Right atrium auricular region (tissue), 2 donors: ENCODE measurements at regions not wholly inside any gene's neighbourhood (a gene's known extent, or its start where the extent isn't known, plus 50 kb on each side); places are given as distances from the start of the nearest gene placed in this dataset.
"Not testable (repeated sequence)": the region's sequence is repeated elsewhere in the genome, so short reads cannot be mapped to it uniquely, and the experiment has no call there.

Source experiments
- DNase-seq: peaks from one replicate; pipeline ENCODE4 v3.0.0-alpha.2; 2019; ENCODE audit warnings: low spot score
- H3K27ac ChIP-seq, 2 donors: fragments of 200-600 bp; sonication (generic); 1 replicate in 1 of 2; 2 replicates in 1 of 2; pipeline ENCODE4 v1.5.1; 2016 to 2019
- H3K27me3 ChIP-seq, 2 donors: fragments of 200-600 bp; sonication (generic); one replicate each; pipeline versions ENCODE4 v1.5.1 to v1.6.0; 2017 to 2019
- H3K36me3 ChIP-seq: fragments of 200-600 bp; sonication (generic); one replicate; pipeline ENCODE4 v1.5.1; 2016
- H3K4me1 ChIP-seq, 2 donors: fragments of 200-600 bp; sonication (generic); one replicate each; pipeline versions ENCODE4 v1.5.1 to v1.6.0; 2017 to 2019
- H3K4me3 ChIP-seq, 2 donors: fragments of 200-600 bp; sonication (generic); 1 replicate in 1 of 2; 2 replicates in 1 of 2; pipeline ENCODE4 v1.5.1; 2017 to 2019; ENCODE audit warnings: mild to moderate bottlenecking in 1 of 2, moderate library complexity in 1 of 2
- H3K9me3 ChIP-seq, 2 donors: fragments of 200-600 bp; sonication (generic); one replicate each; pipeline ENCODE4 v1.5.1; 2019
- TF ChIP-seq, protein P1 (sequence below), 2 donors: fragments of 200-600 bp; sonication (generic); IDR thresholded peaks; one replicate each; pipeline ENCODE4 v1.5.1; 2019; ENCODE audit warnings: antibody characterized with exemption in 2 of 2

DNA sequence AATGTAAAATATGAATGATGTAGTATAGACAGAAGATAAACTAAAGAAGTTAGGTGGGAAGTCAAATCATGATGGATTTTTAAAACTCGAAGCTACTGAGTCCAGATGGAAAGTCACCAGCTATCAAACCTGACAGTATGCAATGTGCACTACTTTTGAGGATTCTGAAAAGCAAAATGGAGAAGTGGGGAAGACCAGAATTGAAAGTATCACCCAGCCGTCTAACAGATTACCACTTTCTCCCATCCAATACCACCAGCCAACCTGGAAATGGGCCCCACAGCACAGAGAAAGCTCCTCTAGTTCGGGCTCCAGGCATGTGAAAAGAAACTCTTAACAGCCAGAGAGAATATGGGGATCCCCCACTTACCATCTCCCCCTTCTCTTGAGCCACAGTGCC is 67.9 kb upstream of the SRRM3 start:
- H3K4me3 ChIP-seq = no peak overlapping the region
- TF ChIP-seq, protein P1, sequence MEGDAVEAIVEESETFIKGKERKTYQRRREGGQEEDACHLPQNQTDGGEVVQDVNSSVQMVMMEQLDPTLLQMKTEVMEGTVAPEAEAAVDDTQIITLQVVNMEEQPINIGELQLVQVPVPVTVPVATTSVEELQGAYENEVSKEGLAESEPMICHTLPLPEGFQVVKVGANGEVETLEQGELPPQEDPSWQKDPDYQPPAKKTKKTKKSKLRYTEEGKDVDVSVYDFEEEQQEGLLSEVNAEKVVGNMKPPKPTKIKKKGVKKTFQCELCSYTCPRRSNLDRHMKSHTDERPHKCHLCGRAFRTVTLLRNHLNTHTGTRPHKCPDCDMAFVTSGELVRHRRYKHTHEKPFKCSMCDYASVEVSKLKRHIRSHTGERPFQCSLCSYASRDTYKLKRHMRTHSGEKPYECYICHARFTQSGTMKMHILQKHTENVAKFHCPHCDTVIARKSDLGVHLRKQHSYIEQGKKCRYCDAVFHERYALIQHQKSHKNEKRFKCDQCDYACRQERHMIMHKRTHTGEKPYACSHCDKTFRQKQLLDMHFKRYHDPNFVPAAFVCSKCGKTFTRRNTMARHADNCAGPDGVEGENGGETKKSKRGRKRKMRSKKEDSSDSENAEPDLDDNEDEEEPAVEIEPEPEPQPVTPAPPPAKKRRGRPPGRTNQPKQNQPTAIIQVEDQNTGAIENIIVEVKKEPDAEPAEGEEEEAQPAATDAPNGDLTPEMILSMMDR (IDR thresholded peaks at IDR 0.05) = no peak
- no peaks in the 10 kb centered on the region for H3K36me3 ChIP-seq
- no peaks in the 10 kb centered on the region for H3K27me3 ChIP-seq
- DNase-seq = no peak
- H3K9me3 ChIP-seq = no peaks in the 10 kb centered on the region
- H3K4me1 ChIP-seq = no peaks in the 10 kb centered on the region
- H3K27ac ChIP-seq = no peak overlapping the region

DNA sequence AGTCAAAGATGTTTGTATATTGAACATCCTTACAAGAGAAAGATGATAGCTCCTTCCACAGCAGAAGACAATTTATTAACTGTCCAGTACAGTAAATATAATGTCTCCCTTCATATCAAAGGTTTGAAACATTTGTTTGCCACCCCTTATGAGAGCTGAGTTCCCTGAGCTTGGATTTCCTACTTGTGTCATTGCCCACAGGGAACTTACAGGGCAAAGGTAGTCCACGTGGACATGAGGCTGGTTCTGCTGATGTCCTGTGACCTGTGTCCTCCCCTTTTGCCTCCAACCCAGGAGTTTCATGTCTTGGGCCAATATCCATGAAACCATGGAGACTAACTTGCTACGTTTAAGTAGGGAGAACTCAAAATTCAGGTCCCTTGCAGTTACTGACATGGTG is 66.4 kb upstream of the SRRM3 start:
- H3K4me1 ChIP-seq, H3K27me3 ChIP-seq, H3K9me3 ChIP-seq, H3K36me3 ChIP-seq, H3K27ac ChIP-seq, DNase-seq, H3K4me3 ChIP-seq: not testable (repeated sequence)

DNA sequence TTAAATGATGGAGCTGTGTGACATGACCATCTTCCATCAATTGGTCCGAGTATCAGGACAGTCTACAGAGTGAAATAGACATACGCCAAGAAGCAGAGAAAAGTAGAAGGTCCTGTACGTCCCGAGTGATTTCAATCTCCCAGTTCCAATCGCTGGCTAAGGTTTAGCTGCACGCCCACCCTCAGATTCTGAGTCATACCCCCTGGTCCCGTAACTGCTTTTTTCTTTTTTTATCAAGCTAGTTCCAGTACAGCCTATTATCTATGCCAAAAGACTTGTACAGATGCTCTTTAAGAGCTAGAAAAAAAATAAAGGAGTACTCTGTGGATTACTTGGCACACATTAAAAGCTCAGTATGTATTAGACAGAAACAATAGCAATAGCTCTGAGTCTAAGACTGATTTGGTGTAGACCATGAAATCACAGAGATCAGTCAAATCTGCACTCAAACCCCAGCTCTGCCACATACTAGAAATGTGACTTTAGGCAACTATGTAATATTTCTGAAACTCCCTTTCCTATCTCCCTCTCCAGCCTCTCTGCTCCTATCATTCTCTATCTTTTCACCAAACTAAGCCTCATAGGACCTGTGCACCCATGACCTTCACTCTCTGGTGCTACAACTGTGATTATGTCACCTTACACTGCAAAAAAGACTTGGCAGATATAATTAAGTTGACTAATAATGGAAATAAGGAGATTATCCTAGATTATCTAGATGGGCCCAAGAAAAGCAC is 63.0 kb upstream of the SRRM3 start:
- not testable (repeated sequence) for H3K4me1 ChIP-seq, H3K4me3 ChIP-seq, H3K27me3 ChIP-seq, H3K27ac ChIP-seq, H3K36me3 ChIP-seq, H3K9me3 ChIP-seq, DNase-seq

DNA sequence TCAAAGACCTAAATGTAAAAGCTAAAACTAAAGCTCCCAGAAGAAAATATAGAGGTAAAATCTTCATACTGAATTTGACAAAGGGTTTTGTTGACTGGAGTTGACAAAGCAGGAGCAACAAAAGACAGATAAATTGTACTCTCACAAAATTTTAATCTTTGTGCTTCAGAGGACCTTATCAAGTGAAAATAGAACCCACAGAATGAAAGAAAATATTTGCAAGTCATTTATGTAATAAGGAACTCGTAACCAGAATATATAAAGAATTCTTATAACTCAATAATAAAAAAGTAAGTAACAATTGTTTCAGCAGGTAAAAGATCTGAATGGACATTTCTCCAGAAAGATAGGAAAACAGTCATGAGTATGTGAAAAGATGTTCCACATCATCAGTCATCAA is 62.0 kb upstream of the SRRM3 start:
- Histone ChIP-seq H3K36me3 (no peaks in the 10 kb centered on the region), H3K27me3 (no peaks in the 10 kb centered on the region), H3K27ac (no peak overlapping the region), H3K4me3 (no peak overlapping the region), H3K4me1 (no peaks in the 10 kb centered on the region), H3K9me3 (no peaks in the 10 kb centered on the region)
- TF ChIP-seq, protein P1 (IDR thresholded peaks at IDR 0.05) = no peak
- DNase-seq = no peak

DNA sequence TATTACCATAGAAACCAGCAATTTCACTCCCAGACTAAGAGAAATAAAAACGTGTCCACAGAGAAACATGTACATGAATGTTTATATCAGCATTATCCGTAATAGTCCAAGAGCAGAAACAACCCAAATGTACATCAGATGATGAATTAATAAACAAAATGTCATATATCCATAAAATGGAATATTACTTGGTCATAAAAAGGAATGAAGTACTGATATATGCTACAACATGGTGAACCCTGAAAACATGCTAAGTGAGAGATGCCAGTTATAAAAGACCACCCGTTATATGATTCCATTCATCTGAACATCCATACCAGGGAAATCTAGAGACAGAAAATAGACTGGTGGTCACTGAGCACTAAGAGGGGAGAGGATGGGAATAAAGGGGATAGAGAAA is 61.4 kb upstream of the SRRM3 start:
- not testable (repeated sequence) for H3K4me3 ChIP-seq, H3K36me3 ChIP-seq, H3K27ac ChIP-seq, H3K9me3 ChIP-seq, H3K4me1 ChIP-seq, DNase-seq, H3K27me3 ChIP-seq

DNA sequence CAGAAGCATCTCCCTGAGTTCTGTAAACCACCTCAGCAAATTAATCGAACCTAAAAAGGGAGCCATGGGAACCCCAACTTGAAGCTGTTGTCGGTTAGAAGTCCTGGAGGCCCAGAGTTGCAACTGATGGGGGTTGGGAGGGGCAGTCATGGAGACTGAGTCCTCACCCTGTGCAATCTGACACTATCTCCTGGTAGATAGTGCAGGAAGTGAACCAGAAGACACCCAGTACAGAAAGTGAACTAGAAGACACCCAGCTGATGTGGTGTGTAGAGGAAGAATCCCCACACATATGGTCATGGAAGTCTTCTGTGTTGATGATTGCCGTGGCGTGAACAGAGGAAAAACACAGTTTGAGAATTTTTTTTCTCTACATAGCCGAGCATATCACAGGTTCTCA is 58.8 kb upstream of the SRRM3 start:
- Histone ChIP-seq H3K4me3 (no peak overlapping the region), H3K4me1 (no peaks in the 10 kb centered on the region), H3K27me3 (no peaks in the 10 kb centered on the region), H3K9me3 (no peaks in the 10 kb centered on the region), H3K36me3 (no peaks in the 10 kb centered on the region), H3K27ac (no peak overlapping the region)
- TF ChIP-seq, protein P1 (IDR thresholded peaks at IDR 0.05) = no peak
- DNase-seq = no peak

DNA sequence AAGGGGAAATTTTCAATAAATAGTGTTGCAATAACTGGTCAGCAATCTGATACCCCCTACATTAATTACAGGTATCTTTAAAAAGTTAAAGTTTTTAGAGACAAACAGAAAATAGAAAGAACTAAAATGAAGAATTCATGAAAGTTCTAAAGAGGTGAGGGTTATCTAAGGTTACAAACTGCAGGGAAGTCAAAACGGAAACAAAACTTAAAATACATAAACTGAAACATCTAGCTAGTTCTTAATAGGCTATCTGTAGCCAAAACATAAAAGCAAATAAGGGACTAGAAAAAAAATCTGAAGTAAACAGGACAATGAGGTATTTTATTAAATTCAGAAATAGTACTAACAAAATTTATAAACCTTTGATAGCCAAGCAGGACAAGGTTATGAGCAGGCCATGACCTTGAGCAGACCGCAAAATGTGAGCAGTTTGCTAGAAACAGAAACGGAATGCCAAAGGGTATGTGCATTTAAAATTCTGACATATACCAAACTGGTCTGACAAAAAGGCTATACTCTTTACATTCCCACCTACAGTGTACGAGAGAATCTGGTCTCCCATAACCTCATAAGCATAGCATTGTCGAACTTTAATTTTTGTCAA is 56.9 kb upstream of the SRRM3 start:
- H3K4me3 ChIP-seq, H3K4me1 ChIP-seq, H3K36me3 ChIP-seq, DNase-seq, H3K9me3 ChIP-seq, H3K27ac ChIP-seq, H3K27me3 ChIP-seq: not testable (repeated sequence)

DNA sequence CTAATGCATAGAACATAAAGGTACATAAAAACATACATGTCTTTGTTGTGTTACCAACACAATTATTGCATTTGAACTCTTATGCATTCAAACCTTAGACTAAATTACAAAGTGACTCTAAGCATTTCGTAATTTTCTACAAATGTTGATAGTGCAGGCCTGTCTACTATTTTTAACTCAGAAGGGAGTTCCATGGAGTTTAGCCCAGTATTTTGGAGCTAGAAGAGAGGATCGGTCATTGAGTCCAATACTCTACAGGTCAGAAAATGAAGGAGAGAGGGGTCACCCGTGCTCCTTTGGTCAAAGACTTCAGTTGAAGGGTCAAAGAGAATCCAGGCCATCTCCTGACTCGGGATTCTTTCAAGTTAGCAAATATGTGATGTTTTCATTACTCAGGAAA is 55.3 kb upstream of the SRRM3 start:
- H3K36me3 ChIP-seq = no peaks in the 10 kb centered on the region
- no peak overlapping the region for H3K4me3 ChIP-seq
- DNase-seq = no peak
- no peaks in the 10 kb centered on the region for H3K4me1 ChIP-seq
- TF ChIP-seq, protein P1 (IDR thresholded peaks at IDR 0.05) = no peak
- H3K27ac ChIP-seq = no peak overlapping the region
- H3K27me3 ChIP-seq = no peaks in the 10 kb centered on the region
- H3K9me3 ChIP-seq = no peaks in the 10 kb centered on the region

DNA sequence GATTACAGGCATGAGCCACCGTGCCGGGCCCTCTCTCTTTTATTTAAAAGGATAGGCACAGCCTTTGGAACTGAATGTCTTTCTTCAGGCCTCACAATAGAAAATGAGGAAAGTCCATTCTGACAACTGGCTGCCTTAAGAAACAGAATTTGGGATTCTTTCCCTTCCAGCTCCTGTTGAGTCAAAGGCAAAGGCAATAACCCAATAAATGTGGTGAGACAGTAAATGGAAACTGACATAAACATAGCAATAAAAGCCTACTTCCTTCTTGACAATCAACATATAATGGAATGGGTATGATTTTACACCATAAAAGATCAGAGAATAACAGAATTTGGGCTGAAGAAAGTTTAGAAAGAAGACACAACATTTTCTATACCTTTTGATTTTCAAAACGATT is 52.7 kb upstream of the SRRM3 start:
- not testable (repeated sequence) for H3K9me3 ChIP-seq, H3K4me3 ChIP-seq, H3K27me3 ChIP-seq, H3K36me3 ChIP-seq, H3K27ac ChIP-seq, H3K4me1 ChIP-seq, DNase-seq
